Activated effector memory CD4-positive, alpha-beta T cell treated with anti-CD3 and anti-CD28 coated beads, Interleukin-2, amount 50 U/mL, for 16 hours (primary cell): ENCODE measurements at regions not wholly inside any gene's neighbourhood (a gene's known extent, or its start where the extent isn't known, plus 50 kb on each side); places are given as distances from the start of the nearest gene placed in this dataset.

ENCODE experiments used
- DNase-seq: peaks from one replicate; pipeline ENCODE4 v3.0.0-alpha.2; 2020

DNA sequence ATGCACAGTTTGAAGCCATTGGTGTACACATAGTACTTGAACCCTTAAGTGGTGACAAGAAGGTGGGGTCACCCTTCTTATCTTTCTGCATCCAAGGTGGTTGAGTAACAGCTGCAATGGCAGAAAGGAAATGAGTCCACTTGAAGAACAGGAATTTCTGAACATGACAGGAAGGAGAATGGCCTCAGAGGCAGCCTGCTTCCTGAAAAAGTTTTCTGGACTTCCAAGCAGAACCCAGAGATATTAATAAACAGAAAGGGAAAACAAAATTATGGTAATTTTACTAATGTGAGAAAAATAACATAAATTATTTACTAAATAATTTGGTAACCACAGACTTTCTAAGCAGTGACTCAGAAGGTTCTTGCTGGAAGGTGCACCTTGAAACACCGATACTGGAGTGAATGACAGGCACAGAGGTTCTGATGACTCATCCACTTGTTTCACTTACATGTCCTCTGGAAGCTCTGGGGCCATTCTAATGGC, 119.9 kb upstream of the HS3ST1 start:
- no peak for DNase-seq

DNA sequence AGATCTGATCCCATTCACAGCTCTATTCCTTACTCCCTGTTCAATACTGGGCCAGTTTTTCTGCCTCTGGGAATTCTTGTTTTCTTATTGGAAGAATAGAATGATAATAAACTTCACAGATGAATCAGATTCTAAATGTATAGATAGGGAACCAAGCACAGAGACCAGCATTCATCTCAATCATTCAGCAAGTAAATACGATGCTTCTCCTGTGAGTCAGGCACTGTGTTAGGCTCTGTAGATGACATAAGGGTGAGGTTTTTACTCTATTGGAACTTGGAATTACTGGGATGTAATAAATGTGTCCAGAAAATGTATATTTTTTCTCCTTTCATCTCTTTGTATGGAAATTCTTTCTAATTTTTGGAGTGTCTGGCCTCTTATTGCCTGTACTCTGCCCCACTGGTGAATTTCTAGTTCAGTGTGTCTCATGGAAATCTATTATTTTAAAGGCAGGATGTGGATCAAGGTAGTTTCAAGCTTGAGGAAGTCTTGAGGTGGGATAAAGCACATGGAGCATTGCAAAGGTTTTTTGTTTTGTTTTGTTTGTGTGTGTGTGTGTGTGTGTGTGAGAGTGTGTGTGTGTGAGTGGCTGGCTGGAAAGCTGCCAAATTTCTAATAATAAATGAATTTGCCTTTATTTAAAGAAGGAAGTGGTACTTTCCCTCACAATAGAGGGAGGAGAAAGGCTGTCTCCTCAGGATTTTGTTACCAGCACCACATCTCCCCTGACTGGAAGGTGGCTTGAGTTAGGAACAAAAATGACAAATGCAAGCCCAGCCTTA, 117.9 kb upstream of the HS3ST1 start:
- no peak for DNase-seq

DNA sequence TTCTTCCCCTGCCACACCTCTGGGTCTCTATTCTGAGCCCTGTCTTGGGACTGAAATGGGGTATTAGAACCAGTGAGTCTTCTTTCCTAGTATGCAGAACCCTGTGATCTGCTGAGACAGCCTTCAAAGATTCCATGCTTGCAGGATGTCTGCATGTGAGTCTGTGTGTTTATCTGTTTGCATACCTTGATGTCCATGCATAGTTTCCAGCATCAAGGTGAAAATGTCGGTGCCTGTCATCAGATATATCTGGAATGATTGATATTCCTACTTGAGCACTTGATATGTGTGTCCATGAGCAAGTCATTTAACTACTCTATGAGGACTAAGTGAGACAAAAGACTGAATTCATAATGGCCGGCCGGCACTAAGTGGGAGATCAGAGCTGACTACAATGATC, 117.0 kb upstream of the HS3ST1 start:
- no peak for DNase-seq

DNA sequence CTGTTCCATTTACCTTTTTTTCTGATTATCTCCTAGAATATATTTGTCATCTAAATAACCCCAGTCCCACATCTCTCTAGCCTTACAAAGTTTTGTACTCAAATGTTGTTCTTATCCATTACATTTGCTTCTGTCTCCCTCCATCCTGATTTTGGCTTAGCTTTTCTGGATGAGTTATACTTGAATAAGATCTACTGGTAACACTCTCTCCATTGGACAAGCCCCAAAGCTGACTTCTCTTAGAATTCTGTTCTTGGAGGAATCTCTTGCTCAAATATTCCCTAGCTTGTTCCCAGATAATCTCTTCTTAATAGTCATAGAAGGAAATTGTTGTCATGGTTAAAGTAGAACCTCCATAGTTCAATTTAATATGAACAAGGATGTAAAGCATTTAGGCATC, 115.5 kb upstream of the HS3ST1 start:
- DNase-seq: no peak

DNA sequence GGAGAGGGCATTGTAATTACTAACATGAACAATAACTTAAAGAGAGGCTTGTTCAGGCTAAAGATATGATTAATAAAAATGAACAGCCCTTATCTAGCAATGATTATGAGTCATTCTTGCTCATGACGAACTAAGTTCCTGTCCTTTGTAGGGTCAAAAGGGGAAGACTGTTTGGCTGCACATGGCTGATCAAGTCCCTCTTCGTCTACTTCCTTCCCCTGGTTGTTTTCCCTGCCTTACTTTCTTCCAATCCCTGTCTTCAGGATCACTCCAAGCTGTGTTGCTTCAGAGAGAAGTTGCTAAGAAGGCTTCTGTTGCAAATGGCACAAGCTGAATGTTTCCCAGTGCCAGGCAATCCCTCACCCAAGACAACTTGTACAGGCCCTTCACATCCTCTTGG, 115.0 kb upstream of the HS3ST1 start:
- DNase-seq: no peak

DNA sequence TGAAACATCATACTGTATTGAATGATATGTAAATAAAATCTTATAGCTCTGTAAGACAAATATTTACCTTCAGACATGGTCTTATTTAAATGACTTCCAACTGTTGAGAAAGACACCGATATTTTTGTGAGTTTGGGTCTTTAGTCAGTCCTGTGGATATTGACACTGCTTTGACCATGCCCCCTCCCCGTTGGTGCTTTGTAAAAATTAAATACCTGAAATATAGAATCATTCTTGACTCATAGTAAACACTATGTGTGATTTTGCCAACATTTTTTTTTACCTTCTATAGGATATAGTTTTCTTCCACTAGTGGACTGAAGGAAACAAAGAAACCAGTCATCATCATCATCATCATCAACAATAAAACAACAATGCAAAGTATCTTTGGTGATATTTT, 114.3 kb upstream of the HS3ST1 start:
- DNase-seq: no peak

DNA sequence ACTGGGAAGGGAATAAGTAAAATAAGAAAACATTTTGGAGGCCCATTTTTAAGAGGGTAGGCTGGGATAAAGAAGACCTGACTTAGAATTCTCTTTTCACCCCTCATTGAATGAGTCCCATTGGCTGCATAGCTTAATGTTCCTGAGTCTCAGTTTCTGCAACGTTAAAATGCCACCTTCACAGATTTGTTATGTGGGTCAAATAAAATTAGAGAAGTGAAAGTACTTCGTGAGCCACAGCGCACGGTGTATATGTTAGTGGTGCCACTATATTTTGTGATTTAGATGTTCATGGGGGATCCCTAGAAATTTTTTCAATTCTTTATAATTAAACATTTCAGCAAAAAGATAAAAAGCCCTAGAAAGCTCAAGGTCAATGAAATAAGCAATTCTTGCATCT, 109.2 kb upstream of the HS3ST1 start:
- no peak for DNase-seq

DNA sequence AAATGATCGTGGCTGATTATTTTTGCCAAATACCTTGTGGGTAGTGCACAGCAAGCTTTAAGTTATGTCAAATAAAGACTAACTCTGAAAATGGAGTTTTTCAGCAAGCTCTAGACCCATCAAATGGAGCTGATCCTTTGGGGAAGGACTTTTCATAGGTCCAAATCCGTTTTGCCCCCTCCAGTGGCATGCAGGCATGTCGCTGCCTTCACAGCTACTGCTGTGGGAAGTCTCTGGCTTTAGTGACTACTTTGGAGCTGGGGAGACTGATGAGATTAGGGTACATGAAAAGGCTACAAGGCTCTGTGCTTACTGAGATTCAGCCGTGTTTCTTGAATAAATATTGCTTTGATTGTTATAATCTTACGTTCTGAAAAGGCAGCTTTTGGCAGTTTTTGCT, 106.6 kb upstream of the HS3ST1 start:
- no peak for DNase-seq

DNA sequence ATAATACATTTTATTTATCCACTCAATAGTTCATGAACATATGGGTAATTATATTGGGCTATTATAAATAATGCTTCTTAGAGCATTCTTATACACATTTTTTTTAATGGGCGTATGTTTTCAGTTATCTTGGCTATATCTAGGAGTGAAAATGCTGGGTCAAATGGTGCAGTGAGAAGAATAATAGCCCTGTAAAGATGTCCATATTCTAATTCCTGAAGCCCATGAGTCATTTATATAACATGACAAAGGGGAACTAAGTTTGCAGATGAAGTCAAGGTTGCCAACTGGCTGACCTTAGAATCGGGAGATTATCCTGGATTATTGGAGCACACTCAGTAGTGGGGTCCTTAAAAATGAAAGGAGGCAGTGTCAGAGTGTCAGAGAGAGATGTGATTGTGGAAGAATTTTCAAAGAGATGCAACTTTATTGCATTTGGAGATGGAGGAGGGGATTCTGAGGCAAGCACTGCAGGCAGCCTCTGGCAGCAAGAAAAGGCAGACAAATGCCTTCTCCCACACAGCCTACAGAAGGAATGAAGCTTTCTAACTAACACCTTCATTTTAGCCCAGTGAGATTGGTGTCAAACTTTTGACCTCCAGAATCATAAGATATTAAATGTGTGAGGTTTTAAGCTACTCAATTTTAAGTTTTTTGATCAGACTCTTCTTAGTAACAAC, 106.1 kb upstream of the HS3ST1 start:
- DNase-seq: no peak

DNA sequence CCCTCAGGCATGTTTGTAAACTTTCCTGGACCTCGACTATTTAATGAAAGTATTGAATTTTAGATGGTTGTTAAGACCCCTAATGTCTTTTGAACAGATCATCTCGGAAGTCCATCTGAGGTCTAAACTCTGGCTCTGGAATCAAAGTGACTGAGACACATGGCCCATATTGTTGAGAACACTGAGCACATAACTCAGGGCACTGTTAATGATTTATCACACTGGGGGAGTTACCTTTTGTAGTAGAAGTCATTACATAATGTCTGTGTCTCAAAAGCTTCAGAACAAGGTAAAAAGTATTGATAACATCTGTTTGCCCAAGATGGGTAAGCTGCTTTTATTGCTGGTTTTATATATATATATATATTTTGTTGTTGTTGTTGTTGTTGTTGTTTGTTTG, 103.4 kb upstream of the HS3ST1 start:
- no peak for DNase-seq

DNA sequence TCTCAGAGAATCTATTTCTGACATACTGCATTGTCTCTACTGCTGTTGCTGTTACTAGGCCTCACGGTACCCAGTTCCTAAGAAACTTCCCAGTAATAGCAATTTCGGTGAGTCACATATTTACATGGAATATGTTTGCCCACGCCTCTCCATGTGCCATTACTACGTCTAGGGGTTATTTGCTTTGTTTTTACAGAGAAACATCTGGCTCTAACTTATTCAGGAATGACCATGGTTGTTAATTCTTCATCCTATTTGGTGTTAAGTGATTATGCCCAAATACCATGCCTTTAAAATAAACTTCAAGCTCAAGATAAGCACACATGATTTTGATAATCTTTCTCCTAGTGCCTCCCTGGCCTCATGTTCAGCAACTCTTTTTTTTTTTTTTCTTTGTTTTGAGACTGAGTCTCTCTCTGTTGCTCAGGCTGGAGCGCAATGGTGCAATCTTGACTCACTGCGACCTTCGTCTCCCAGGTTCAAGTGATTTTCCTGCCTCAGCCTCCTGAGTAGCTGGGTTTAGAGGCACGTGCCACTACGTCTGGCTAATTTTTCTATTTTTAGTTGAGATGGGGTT, 101.0 kb upstream of the HS3ST1 start:
- no peak for DNase-seq

DNA sequence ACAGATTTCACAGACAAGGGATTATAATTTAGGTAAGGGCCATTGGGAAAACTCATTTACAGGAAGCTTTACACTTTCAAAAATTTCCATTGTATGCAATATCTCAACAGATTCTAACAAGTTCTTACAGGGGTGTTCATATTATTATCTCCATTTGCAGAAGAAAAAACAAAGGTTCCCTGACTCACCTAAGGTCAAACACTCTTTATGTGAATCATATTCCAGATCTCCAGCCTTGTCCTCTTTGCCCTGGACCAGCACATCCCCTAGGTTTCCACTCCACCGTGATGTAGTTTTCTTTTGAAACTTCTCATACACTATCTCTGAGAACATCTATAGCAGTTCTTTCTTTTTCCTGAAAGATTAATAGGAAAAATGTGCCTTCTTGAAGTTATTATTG, 96.4 kb upstream of the HS3ST1 start:
- DNase-seq: no peak

DNA sequence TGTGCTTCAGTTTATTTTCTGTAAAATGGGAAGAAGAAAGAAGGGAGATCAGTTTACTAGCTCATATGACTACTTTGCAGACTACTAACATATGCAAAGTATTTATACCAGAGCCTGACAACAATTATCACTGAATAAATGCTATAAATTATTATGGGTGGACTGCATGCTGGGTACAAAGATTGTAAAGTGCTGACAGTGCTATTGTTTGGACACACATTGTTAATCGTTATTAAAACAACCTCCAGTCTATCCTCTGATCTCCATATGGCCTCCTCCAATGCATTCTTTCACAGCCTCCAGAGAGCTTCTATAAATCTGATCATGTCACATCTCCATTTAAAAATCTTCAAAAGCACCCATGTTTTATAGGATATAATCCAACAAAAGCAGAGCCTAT, 90.1 kb upstream of the HS3ST1 start:
- DNase-seq: no peak

DNA sequence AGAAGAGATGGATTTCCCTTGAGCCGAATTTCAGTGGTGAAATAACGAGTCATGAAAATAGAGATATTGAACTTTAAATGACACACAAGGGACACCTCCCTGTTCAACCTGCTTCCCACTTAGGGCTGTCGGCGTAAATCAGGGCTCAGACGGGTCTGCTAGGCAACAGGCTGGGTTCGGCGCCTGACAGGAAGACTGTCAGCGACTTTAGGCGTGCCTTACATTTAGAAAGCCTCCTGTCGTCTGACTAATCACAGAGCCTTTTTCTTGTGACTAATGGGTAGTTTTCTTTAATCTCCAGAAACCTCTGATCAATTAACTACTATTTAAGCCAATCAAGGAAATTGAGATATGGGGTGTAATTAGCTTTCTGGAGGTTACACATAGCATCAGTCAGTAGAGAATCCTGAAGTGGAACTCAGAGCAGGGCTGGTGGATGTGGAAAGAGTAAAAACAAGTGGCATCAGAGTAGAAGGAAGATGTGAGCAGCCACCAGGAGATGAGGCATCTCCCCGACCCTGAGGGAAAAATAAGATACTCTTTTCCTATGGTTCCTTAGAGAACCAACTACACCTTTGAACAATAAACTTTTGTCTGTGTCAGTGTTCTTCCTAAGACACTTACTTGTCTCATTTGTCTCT, 86.2 kb upstream of the HS3ST1 start:
- DNase-seq: no peak

DNA sequence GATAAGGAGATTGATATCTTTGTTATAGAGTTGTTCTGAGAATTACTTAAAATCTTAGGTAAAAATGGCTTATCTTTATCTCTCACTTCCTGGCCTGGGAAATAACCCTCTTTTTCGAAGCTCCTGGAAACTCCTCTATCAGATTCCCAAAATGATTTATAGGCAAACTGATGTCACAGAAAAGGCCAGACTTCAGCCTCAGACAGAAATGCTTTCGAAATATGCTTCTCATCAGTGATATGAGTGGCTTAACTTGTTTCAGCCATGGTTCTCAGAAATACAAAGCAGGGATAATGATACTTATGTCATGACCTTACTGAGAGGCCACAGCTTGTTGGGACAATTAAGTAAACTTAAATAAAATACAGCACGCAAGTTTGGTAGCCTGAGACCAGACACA, 85.3 kb upstream of the HS3ST1 start:
- DNase-seq: no peak

DNA sequence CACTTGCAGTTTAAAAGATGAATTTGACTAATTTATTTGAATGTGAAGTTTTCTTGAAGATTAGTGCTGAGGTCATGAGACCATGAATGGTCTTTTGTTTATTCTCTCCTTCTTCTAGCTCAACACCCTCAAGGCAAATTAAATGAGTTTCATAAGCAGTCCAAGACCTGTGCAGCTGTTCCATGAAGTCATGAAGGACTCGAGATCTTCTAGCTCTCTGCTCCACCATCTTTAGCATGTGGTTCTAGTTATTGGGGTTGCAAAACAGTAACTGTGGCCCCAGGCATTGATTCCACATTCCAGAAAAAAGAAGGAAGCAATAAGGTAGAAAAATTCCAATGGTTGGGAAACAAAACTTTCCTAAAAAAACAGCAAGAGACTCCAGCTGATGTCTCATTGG, 84.2 kb upstream of the HS3ST1 start:
- DNase-seq: no peak

DNA sequence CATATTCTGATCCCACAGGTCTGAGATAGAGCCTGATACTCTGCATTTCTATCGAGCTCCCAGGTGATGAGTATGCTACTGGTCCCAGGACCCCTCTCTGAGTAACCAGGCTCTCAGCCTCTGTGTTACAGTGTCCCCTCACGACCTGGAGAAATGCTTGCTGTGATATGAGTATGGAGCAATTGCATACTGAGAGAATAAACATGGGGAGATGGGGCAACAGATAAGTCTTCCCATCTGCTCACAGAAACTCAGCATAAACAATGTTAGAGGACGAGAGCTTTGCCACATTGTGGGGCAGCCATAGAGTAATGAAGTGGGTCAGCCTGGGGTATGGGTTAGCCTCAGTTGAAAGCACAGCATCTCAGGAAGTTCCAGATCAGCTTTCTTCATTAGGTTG, 82.6 kb upstream of the HS3ST1 start:
- DNase-seq: no peak

DNA sequence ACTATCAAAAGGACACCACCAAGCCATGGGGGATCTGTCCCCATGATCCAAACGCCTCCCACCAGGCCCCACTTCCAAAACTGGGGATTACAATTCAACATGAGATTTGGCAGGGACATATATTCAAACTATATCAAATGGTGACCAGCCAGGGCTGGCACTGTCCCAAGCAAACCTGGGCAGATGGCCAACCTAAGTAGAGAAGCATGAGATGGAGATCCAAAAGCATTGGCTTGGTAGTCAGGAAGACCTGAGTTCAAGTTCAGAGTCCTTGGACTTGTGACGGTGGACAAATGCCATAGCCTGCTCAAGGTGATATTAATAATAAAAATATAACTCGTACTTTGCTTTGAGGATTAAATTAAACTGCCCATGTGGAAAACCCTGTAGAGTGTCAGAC, 79.2 kb upstream of the HS3ST1 start:
- no peak for DNase-seq

DNA sequence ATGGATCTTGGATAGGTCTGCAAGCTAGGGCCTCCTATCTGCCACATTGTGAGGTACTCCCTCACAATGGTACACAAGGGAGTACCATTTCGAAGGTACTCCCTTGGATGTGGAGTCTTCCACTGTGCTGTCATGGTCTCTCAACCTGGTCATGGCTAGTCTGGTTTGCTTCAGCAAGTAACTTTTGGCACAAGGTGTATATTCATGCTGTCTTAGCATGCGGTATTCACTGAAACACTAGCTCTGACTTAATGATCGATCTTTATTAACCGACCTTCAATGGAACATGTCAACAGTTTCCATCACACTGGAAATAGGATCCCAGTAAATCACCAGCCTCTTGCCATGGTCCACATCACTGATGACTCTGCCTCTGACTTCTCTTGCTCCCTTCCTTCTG, 77.5 kb upstream of the HS3ST1 start:
- DNase-seq: no peak

DNA sequence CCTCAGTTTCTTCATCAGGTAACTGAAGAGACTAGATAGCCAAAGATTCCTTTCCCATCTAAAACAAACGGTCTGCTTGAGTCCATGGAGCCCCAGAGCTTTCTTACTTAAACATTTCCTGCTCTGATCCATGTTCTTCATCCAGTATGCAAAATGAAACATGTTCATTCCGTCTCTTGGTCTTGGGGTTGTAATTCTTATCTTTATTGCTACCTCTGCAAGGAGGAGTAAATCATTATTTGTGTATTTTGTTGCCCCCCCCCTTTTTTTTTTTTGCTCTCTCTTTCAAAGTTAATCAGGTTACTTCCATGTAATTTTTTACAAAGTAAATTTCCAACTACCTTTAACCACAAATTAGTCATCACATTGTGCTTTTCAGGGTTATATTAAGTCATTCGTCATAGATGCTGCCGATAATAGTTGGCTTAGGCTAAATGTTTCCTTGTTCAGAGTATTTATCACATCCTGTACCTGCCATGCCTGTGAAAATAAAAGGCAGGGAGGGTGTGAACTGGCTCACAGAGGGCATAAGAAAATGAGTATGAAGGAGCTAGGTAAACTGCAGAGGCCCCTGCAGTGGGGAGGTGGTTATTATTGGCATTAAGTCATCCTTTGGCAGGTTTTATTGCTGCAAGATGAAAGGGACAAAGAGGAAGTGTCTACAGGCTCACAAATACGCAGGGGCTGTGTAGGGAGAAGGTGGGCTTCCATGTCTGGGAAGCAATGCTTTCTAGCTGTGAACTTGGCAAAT, 76.7 kb upstream of the HS3ST1 start:
- DNase-seq: no peak

DNA sequence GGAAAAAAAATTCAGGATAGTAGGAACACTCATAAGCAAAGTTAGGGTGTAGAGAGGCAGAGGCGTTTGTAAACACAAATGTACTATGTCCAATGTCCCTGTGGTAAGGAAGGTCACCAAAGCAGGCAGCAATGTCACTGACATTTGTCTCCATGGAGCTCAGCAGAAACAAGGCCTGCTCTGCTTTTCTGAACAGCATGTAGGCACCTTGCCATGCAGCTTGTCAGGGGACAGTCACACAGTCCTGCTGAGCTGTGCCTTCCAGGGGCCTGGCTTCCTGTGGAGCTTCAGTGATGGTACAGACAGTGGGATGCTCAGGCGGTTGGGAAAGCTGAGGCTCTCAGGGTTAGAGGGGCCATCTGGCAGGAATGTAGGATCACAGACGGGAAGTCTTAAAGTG, 74.5 kb upstream of the HS3ST1 start:
- DNase-seq: no peak

DNA sequence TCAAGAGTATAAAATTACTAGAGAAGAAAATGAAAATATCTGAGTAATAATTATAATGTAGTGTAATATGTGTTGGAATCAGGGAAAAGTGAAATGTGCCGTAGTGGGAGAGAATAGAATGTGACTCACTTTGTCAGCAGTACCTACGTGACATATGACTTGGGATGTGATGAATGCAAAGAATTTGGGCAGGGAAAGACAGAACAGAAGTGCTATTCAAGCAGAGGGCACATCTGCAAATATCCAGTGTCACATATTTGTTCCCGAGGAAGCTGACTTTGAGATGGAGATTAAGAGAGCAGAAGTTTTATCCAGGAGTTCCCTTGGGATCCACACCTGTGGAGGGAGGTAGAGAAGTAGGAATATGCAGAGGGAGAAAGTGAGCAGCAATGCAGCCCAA, 69.3 kb upstream of the HS3ST1 start:
- DNase-seq: no peak

DNA sequence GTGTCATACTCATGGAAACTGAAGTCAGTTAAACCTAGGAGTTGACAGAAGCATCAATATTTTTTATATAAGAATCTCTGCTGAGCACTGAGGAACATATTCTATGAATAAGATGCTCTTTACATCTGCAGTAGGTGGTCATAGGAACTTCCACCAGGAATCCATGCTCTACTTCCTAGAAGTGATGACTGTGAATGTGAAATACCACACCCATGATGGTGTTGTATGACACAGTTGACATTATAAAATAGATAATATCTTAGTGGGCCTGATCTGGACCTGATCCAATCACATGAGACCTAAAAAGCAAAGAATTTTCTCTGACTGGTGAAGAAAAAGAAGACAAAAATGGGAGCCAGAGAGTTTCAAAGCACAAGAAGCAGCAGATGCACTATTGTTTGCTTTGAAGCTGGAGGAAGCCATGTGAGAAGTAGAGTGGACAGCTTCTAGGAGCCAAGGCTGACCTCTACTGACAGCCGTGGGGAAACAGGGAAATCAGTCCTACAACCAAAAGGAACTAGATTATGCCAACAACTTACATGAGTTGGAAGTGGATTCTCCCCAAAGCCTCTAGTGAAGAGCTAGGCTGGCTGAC, 68.6 kb upstream of the HS3ST1 start:
- DNase-seq: no peak
